ENCODE measurements at regions not wholly inside any gene's neighbourhood (a gene's known extent, or its start where the extent isn't known, plus 50 kb on each side); places are given as distances from the start of the nearest gene placed in this dataset.

DNA sequence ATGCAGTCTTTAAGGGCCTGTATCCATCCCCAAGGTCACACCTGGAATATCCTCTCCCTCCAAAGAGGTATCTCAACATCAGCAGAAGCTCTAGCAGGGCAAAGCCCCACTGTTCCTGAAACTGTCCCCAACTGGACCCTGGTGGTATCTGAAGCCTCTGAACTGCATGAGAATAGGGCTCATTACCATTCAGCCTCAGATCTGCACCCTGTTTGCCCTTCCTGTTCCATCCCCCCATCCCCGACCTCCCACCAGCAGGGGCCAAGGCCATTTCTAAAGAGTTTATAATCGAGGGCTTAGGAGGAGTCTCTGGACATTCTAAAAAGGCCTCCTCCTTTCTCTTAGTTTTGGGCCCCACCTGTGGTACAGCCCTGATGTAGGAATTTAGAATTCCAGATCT lies 74.0 kb upstream of the THY1 start:
- no peak for DNase-seq (ENCODE audit: extremely low read depth in 1 of 2, low read depth in 1 of 2)

DNA sequence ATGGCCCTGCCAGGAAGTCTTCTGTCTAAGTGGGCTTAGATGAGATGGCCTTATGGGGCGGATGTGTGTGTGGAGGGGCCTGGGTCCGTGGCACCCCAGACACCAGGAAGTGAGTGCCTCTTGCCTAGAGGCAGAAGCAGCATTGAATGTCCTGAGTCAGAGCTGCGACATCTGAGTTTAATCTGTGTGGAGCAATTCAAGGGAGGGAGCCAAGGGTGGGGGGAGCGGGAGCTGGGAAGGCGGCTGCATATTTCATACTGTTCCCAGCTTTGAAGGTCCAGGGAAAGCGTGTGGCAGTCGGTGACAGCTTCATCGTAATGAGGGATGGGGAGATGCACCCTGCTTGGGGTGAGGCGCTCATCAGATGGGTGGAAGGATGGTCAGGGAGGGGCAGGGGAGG lies 73.5 kb upstream of the THY1 start:
- DNase-seq (ENCODE audit: extremely low read depth in 1 of 2, low read depth in 1 of 2), result no peak

GRCh38 chr11:119493712-119494111 lies 70.7 kb upstream of the THY1 start:
- DNase-seq (ENCODE audit: extremely low read depth in 1 of 2, low read depth in 1 of 2), result no peak

GRCh38 chr11:119491753-119492510 lies 69.0 kb upstream of the THY1 start:
- no peak for DNase-seq (ENCODE audit: extremely low read depth in 1 of 2, low read depth in 1 of 2)

DNA sequence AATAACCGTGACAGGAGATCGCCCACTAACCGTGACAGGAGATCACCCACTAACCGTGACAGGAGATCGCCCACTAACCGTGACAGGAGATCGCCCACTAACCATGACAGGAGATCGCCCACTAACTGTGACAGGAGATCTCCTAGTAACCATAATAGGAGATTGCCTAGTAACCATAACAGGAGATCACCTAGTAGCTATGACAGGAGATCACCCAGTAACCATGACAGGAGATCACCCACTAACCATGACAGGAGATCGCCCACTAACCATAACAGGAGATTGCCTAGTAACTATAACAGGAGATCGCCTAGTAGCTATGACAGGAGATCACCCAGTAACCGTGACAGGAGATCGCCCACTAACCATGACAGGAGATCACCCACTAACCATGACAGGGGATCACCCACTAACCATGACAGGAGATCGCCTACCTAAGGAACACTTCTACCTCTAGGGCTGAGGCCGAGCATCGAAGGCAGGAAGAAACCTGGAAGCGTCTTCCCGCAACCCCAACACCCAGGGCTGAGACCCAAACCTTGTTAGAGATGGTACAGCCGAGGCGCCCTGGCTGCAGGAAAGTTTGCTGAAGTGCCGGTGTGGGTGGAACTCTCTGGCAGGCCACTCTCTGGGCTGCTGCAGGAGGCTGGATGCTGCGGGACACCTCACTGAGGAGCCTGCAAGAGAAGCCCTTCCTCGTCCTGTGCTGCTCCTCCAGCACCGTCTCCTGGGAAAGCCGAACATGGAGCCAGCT lies 67.5 kb upstream of the THY1 start:
- DNase-seq (ENCODE audit: extremely low read depth in 1 of 2, low read depth in 1 of 2), result no peak

DNA sequence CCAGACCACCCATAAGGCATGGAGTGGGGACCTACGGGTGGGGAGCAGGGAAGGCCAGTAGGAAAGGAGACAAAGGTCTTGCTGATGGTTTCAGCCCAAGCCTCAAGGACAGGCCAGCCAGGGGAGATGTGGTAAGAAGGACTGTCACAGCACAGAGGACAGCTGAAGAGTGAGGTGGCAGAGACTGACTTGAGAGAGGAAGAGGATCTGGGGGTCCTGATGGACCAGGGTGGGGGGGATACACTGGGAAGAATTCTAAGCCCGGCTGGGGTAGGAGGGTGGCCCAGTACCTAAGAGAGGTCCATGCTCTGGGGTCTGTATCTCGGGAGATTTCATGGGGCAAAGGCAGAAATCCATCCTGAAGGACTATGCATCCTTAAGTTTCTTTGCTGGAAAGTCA lies 66.1 kb upstream of the THY1 start:
- DNase-seq (ENCODE audit: extremely low read depth in 1 of 2, low read depth in 1 of 2), result no peak

GRCh38 chr11:119488256-119488995 lies 65.5 kb upstream of the THY1 start:
- no peak for DNase-seq (ENCODE audit: extremely low read depth in 1 of 2, low read depth in 1 of 2)

- no peak for DNase-seq (ENCODE audit: extremely low read depth in 1 of 2, low read depth in 1 of 2)
These were observed 63.8 kb upstream of the THY1 start for GRCh38 chr11:119486691-119487259.

DNA sequence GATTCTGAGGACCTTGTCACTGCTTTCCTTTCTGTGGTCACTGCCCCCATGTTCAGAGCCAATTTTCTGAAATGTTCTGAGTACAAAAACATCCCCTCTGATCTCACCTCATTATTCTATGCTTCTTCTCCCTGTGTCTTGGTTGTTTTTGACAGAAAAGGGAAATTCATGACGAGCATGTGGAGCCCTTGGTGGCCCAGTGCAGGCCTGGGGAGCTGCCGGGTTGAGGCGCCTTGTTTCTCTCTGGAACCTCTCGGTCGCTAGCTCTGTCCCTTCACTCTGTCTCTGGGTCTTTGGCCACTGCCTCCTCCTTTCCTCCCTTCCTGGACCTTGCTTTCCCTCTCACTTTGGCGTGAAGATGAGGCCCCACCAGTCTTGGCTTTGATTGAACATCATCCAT lies 63.0 kb upstream of the THY1 start:
- DNase-seq (ENCODE audit: extremely low read depth in 1 of 2, low read depth in 1 of 2), result no peak

- DNase-seq (ENCODE audit: extremely low read depth in 1 of 2, low read depth in 1 of 2), result no peak
These were observed 62.0 kb upstream of the THY1 start for GRCh38 chr11:119484741-119485605.

DNA sequence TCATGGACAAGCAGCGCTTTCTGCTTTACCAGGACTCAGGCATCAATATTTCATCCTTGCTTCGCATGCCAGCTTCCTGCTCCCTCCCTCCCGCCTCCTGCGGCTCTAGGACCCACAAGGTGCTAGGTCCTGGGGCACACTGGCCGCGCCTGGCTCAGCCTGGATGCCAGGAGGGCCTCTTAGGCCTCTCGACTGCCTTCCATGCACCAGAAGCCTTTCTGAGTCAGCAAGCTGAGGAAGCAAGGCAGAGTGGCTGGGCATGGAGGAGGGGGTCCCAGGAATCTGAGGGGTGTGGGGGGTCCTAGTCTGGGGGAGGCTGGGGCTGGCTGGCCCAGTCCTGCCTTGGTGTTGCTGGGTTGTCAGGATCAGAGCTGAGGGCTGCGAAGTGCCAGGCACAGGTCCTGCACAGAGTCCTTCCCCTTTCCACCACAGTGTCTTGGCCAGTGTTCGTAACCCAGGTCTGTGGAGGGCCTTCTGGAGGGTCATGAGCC lies 61.0 kb upstream of the THY1 start:
- no peak for DNase-seq (ENCODE audit: extremely low read depth in 1 of 2, low read depth in 1 of 2)

DNA sequence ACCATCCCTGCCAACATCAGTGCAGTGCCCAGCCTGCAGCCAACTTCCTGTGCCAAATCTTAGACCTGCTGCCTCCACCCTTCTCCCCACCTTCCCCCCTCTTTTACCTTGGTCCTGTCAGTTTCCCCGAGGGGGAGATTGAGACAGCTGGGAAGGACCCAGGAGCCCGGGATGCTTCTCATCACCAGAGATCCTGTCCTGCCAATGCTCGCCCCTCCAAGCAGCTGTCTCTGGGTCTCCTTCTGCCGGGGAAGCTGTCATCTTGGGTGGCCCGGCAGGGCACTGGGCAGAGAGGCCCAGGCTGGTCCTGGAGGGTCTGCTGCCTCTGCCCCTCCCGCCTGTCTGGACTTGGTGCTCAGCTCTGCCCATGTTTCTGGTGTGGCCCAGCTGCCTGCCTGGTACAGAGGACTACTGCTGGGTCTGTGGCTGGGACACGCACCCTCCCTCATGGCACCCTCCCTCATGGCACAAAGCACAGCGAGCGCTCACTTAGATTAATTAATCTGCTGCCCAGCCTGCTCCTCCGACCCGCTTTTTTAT lies 60.4 kb upstream of the THY1 start:
- DNase-seq (ENCODE audit: extremely low read depth in 1 of 2, low read depth in 1 of 2), result no peak

DNA sequence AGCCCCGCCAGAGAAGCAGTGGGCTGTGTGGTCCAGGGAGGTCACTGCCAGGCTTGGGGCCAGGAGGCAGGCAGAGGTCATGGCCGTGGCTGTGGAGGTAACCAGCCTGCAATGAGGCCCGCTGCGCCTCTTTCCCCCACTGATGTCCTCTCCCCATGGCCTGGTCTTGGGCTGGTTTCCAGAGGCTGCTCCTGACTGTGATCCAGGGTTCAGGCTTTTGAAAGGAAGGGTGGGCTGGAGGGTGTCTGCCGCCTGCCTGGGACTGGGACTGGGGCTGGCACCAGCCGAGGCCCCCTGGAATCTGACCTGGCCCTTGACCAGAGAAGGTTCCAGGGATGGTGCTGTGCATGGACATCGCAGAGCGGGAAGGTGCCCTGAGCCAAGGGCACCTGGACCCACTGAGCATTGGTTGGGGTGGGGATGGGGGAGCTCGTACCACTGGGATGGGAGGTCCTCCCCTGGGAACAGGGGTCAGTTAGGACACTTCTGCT lies 59.6 kb upstream of the THY1 start:
- no peak for DNase-seq (ENCODE audit: extremely low read depth in 1 of 2, low read depth in 1 of 2)

GRCh38 chr11:119481667-119482400 lies 58.9 kb upstream of the THY1 start:
- no peak for DNase-seq (ENCODE audit: extremely low read depth in 1 of 2, low read depth in 1 of 2)

DNA sequence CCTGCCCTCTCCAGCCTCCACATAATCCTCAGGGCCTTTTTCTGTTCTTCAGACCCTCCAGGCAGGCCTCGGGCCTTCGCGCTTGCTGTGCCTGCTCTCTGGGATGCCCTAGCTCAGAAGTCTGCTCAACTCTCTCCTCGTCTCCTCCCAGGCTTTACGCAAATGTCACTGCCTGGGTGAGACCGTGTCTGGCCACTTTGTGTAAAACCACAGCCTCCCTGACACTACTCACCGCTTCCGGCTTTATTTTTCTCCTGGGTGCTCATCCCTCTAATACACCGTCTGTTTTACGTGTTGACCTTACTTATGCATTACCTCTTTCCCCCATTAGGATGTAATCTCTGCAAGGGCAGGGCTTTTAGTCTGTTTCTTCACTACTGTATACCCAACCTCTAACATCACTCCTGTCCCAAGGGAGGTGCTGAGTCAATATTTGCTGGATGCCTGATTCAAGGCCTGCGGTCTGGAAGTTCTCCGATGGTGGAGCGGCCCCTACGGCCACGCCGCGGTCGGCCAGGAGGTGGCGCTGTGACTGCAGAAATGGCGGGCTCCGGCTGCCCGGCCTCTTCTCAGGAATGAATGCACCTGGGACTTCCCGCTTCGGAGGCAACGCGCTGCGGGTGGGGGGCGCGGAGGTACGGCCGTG lies 58.2 kb upstream of the THY1 start:
- DNase-seq (ENCODE audit: extremely low read depth in 1 of 2, low read depth in 1 of 2), result peak in 1 of 2 donors; percentile 52

DNA sequence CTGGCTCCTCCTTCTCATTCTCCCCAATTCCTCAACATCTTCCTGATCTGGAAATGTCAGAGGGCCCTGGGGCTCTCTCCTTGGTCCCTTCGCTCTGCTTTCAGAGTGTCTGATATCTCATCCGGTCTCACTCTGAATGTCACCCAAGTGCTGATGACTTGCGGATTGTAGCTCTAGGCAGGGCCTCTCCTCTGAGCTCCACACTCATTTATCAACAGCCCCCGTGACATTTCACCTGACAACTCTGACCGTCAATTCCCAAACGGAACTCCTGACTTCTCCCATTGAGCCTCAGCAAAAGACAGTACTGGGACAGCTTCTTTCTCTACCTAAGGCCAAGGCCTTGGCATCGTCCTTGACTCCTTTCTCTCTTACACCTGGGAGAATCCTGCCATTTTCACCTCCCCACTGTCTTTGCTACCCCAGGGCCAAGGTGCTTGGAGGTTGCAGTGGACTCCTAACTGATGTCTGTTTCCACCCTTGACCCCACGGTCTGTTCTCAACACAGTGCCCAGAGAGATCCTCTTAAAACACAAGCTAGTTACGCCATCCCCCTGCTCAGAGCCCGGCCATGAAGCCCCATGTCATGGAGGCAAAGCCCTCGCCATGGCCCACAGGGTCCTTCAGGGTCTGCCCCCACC lies 57.5 kb upstream of the THY1 start:
- DNase-seq (ENCODE audit: extremely low read depth in 1 of 2, low read depth in 1 of 2), result no peak

- no peak for DNase-seq (ENCODE audit: extremely low read depth in 1 of 2, low read depth in 1 of 2)
These were observed 56.8 kb upstream of the THY1 start for GRCh38 chr11:119479685-119480275.
